ENCODE measurements at regions not wholly inside any gene's neighbourhood (a gene's known extent, or its start where the extent isn't known, plus 50 kb on each side); places are given as distances from the start of the nearest gene placed in this dataset.

GRCh38 chr2:16851126-16851525, 185.5 kb upstream of the CYRIA start:
- Mint-ChIP-seq H3K27me3 (no peaks in the 10 kb centered on the region), H3K4me1 (no peaks in the 10 kb centered on the region), H3K36me3 (no peaks in the 10 kb centered on the region), H3K4me3 (no peak overlapping the region), H3K9me3 (no peaks in the 10 kb centered on the region), H3K27ac (no peak overlapping the region)
- CTCF ChIA-PET, result no interaction called here
- DNase-seq, result no peak

- CTCF ChIA-PET, result no interaction called here
- H3K9me3 Mint-ChIP-seq, result no peaks in the 10 kb centered on the region
- H3K27me3 Mint-ChIP-seq, result no peaks in the 10 kb centered on the region
- H3K27ac Mint-ChIP-seq, result no peak overlapping the region
- no peaks in the 10 kb centered on the region for H3K4me1 Mint-ChIP-seq
- no peak for DNase-seq
- H3K4me3 Mint-ChIP-seq, result no peak overlapping the region
- H3K36me3 Mint-ChIP-seq, result no peaks in the 10 kb centered on the region
Measured at GRCh38 chr2:16840496-16841172, 175.0 kb upstream of the CYRIA start.

GRCh38 chr2:16832910-16833309, 167.3 kb upstream of the CYRIA start:
- CTCF ChIA-PET, result no interaction called here

GRCh38 chr2:16828828-16829160, 163.2 kb upstream of the CYRIA start:
- no peak for DNase-seq
- H3K4me1 Mint-ChIP-seq, result no peaks in the 10 kb centered on the region
- CTCF ChIA-PET, result no interaction called here
- no peaks in the 10 kb centered on the region for H3K27me3 Mint-ChIP-seq
- no peak overlapping the region for H3K4me3 Mint-ChIP-seq
- no peak overlapping the region for H3K27ac Mint-ChIP-seq
- no peaks in the 10 kb centered on the region for H3K36me3 Mint-ChIP-seq
- H3K9me3 Mint-ChIP-seq, result no peaks in the 10 kb centered on the region

More at GRCh38 chr2:16832910-16833309, 167.3 kb upstream of the CYRIA start:
- Mint-ChIP-seq H3K4me1 (no peaks in the 10 kb centered on the region), H3K27me3 (no peaks in the 10 kb centered on the region), H3K36me3 (no peaks in the 10 kb centered on the region), H3K4me3 (no peak overlapping the region), H3K27ac (no peak overlapping the region), H3K9me3 (no peaks in the 10 kb centered on the region)
- no peak for DNase-seq

- no peaks in the 10 kb centered on the region for H3K9me3 Mint-ChIP-seq
- no peaks in the 10 kb centered on the region for H3K36me3 Mint-ChIP-seq
- H3K4me1 Mint-ChIP-seq, result no peaks in the 10 kb centered on the region
- no peaks in the 10 kb centered on the region for H3K27me3 Mint-ChIP-seq
- CTCF ChIA-PET, result no interaction called here
- DNase-seq, result no peak
- H3K4me3 Mint-ChIP-seq, result no peak overlapping the region
- H3K27ac Mint-ChIP-seq, result no peak overlapping the region
Measured at GRCh38 chr2:16828044-16828827, 162.6 kb upstream of the CYRIA start.

GRCh38 chr2:16824472-16824871, 158.8 kb upstream of the CYRIA start:
- CTCF ChIA-PET, result no interaction called here
- DNase-seq, result no peak

GRCh38 chr2:16821692-16822091, 156.1 kb upstream of the CYRIA start:
- no peaks in the 10 kb centered on the region for H3K4me1 Mint-ChIP-seq
- CTCF ChIA-PET, result no interaction called here

More at GRCh38 chr2:16824472-16824871, 158.8 kb upstream of the CYRIA start:
- Mint-ChIP-seq H3K9me3 (no peaks in the 10 kb centered on the region), H3K4me1 (no peaks in the 10 kb centered on the region), H3K27ac (no peak overlapping the region), H3K4me3 (no peak overlapping the region), H3K36me3 (no peaks in the 10 kb centered on the region), H3K27me3 (no peaks in the 10 kb centered on the region)

GRCh38 chr2:16818203-16818556, 152.5 kb upstream of the CYRIA start:
- DNase-seq, result no peak
- H3K4me1 Mint-ChIP-seq, result no peaks in the 10 kb centered on the region
- CTCF ChIA-PET, result interaction anchor here (1.1 kb wide), 1 partner anchor 37 kb away, joined by 3 read pairs; no protein-coding TSS in a partner anchor
- H3K27ac Mint-ChIP-seq, result no peak overlapping the region
- H3K9me3 Mint-ChIP-seq, result no peaks in the 10 kb centered on the region
- H3K27me3 Mint-ChIP-seq, result no peaks in the 10 kb centered on the region
- H3K4me3 Mint-ChIP-seq, result no peak overlapping the region
- H3K36me3 Mint-ChIP-seq, result no peaks in the 10 kb centered on the region

More at GRCh38 chr2:16821692-16822091, 156.1 kb upstream of the CYRIA start:
- Mint-ChIP-seq H3K27me3 (no peaks in the 10 kb centered on the region), H3K4me3 (no peak overlapping the region), H3K27ac (no peak overlapping the region), H3K9me3 (no peaks in the 10 kb centered on the region), H3K36me3 (no peaks in the 10 kb centered on the region)
- DNase-seq, result no peak

GRCh38 chr2:16817305-16818202, 151.9 kb upstream of the CYRIA start:
- no peaks in the 10 kb centered on the region for H3K4me1 Mint-ChIP-seq
- H3K27me3 Mint-ChIP-seq, result no peaks in the 10 kb centered on the region
- no peaks in the 10 kb centered on the region for H3K9me3 Mint-ChIP-seq
- no peak for DNase-seq
- no peak overlapping the region for H3K4me3 Mint-ChIP-seq
- CTCF ChIA-PET, result no interaction called here
- no peaks in the 10 kb centered on the region for H3K36me3 Mint-ChIP-seq
- H3K27ac Mint-ChIP-seq, result no peak overlapping the region

- Mint-ChIP-seq H3K4me3 (no peak overlapping the region), H3K27me3 (no peaks in the 10 kb centered on the region), H3K36me3 (no peaks in the 10 kb centered on the region), H3K9me3 (no peaks in the 10 kb centered on the region), H3K4me1 (no peaks in the 10 kb centered on the region), H3K27ac (no peak overlapping the region)
- CTCF ChIA-PET, result no interaction called here
- no peak for DNase-seq
Measured at GRCh38 chr2:16816522-16816921, 150.9 kb upstream of the CYRIA start.

- Mint-ChIP-seq H3K27ac (no peak overlapping the region), H3K27me3 (no peaks in the 10 kb centered on the region), H3K4me3 (no peak overlapping the region), H3K4me1 (no peaks in the 10 kb centered on the region), H3K9me3 (no peaks in the 10 kb centered on the region), H3K36me3 (no peaks in the 10 kb centered on the region)
- CTCF ChIA-PET, result no interaction called here
- DNase-seq, result no peak
Measured at GRCh38 chr2:16816016-16816415, 150.4 kb upstream of the CYRIA start.

- Mint-ChIP-seq H3K4me1 (no peaks in the 10 kb centered on the region), H3K27me3 (no peaks in the 10 kb centered on the region), H3K4me3 (no peak overlapping the region), H3K9me3 (no peaks in the 10 kb centered on the region), H3K36me3 (no peaks in the 10 kb centered on the region), H3K27ac (no peak overlapping the region)
- CTCF ChIA-PET, result no interaction called here
- no peak for DNase-seq
Measured at GRCh38 chr2:16813593-16813992, 148.0 kb upstream of the CYRIA start.

- no peak for DNase-seq
- Mint-ChIP-seq H3K36me3 (no peaks in the 10 kb centered on the region), H3K27ac (no peak overlapping the region), H3K4me1 (no peaks in the 10 kb centered on the region), H3K9me3 (no peaks in the 10 kb centered on the region), H3K27me3 (no peaks in the 10 kb centered on the region), H3K4me3 (no peak overlapping the region)
- CTCF ChIA-PET, result no interaction called here
Measured at GRCh38 chr2:16798472-16798871, 132.8 kb upstream of the CYRIA start.

- Mint-ChIP-seq H3K27ac (no peak overlapping the region), H3K9me3 (no peaks in the 10 kb centered on the region), H3K4me1 (no peaks in the 10 kb centered on the region), H3K27me3 (no peaks in the 10 kb centered on the region), H3K4me3 (no peak overlapping the region), H3K36me3 (no peaks in the 10 kb centered on the region)
- no peak for DNase-seq
- CTCF ChIA-PET, result no interaction called here
Measured at GRCh38 chr2:16791496-16791895, 125.9 kb upstream of the CYRIA start.

- DNase-seq, result no peak
- H3K9me3 Mint-ChIP-seq, result no peaks in the 10 kb centered on the region
- no peaks in the 10 kb centered on the region for H3K27me3 Mint-ChIP-seq
- CTCF ChIA-PET, result no interaction called here
- no peaks in the 10 kb centered on the region for H3K36me3 Mint-ChIP-seq
- H3K4me3 Mint-ChIP-seq, result no peak overlapping the region
- no peak overlapping the region for H3K27ac Mint-ChIP-seq
- H3K4me1 Mint-ChIP-seq, result no peaks in the 10 kb centered on the region
Measured at GRCh38 chr2:16785149-16785548, 119.5 kb upstream of the CYRIA start.
